WERI-Rb-1 (cell line): ENCODE measurements at regions not wholly inside any gene's neighbourhood (a gene's known extent, or its start where the extent isn't known, plus 50 kb on each side); places are given as distances from the start of the nearest gene placed in this dataset.

Source experiments
- DNase-seq: peaks from one replicate; pipeline ENCODE4 v3.0.0-alpha.2; 2020
- H3K27ac ChIP-seq: fragments of 250-450 bp; sonication (Bioruptor Pico); 2 replicates; pipeline ENCODE4 v1.5.1; 2020; ENCODE audit warnings: mild to moderate bottlenecking, moderate library complexity
- H3K27me3 ChIP-seq: fragments of 250-450 bp; sonication (Bioruptor Pico); 2 replicates; pipeline ENCODE4 v1.5.1; 2021; ENCODE audit warnings: mild to moderate bottlenecking, low read depth, moderate library complexity; ENCODE audit not compliant: insufficient read depth, severe bottlenecking
- H3K36me3 ChIP-seq: fragments of 250-450 bp; sonication (Bioruptor Pico); 2 replicates; pipeline ENCODE4 v1.5.1; 2020; ENCODE audit warnings: mild to moderate bottlenecking, moderate library complexity
- H3K4me3 ChIP-seq: 2 replicates; pipeline ENCODE4 v1.5.1; 2011; ENCODE audit warnings: low read depth, mild to moderate bottlenecking, control low read depth, low read length
- H3K9me3 ChIP-seq: fragments of 250-450 bp; sonication (Bioruptor Pico); 2 replicates; pipeline ENCODE4 v1.5.1; 2021; ENCODE audit warnings: mild to moderate bottlenecking, moderate library complexity; ENCODE audit not compliant: severe bottlenecking
- TF ChIP-seq, protein P1 (sequence below): IDR thresholded peaks from 2 replicates; pipeline ENCODE4 v1.5.1; 2011; ENCODE audit warnings: low read depth, mild to moderate bottlenecking, control low read depth, inconsistent platforms, low read length

- peaks cover 83% of the 10 kb centered on the region for H3K27me3 ChIP-seq
- TF ChIP-seq, protein P1, sequence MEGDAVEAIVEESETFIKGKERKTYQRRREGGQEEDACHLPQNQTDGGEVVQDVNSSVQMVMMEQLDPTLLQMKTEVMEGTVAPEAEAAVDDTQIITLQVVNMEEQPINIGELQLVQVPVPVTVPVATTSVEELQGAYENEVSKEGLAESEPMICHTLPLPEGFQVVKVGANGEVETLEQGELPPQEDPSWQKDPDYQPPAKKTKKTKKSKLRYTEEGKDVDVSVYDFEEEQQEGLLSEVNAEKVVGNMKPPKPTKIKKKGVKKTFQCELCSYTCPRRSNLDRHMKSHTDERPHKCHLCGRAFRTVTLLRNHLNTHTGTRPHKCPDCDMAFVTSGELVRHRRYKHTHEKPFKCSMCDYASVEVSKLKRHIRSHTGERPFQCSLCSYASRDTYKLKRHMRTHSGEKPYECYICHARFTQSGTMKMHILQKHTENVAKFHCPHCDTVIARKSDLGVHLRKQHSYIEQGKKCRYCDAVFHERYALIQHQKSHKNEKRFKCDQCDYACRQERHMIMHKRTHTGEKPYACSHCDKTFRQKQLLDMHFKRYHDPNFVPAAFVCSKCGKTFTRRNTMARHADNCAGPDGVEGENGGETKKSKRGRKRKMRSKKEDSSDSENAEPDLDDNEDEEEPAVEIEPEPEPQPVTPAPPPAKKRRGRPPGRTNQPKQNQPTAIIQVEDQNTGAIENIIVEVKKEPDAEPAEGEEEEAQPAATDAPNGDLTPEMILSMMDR = no peak
- no peak overlapping the region for H3K27ac ChIP-seq
- peaks cover 2% of the 10 kb centered on the region for H3K9me3 ChIP-seq
- H3K4me3 ChIP-seq = no peak overlapping the region
- DNase-seq = no peak
- H3K36me3 ChIP-seq = no peaks in the 10 kb centered on the region
Observed at GRCh38 chr1:232378266-232379062, 251.5 kb downstream of the SIPA1L2 start.

DNA sequence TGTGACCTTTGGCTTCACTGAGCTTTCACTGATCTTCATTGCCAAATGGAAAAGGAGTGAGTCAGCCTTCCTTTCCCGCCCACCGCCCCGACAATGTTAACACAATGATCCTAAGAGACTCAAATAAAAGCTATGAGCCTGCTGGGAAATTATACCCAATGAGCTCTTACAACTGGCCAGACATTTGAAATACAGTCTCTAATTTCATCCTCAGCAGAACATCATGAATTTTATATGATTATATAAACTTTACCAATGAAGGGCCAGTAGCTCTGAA is 252.5 kb downstream of the SIPA1L2 start:
- H3K4me3 ChIP-seq = no peak overlapping the region
- no peak for DNase-seq
- H3K36me3 ChIP-seq = no peaks in the 10 kb centered on the region
- no peak overlapping the region for H3K27ac ChIP-seq
- TF ChIP-seq, protein P1 = no peak
- H3K9me3 ChIP-seq = peaks cover 2% of the 10 kb centered on the region
- peaks cover 80% of the 10 kb centered on the region for H3K27me3 ChIP-seq

GRCh38 chr1:232376632-232377493 is 253.1 kb downstream of the SIPA1L2 start:
- TF ChIP-seq, protein P1 = no peak
- Histone ChIP-seq H3K27me3 (peaks cover 84% of the 10 kb centered on the region), H3K27ac (no peak overlapping the region), H3K36me3 (no peaks in the 10 kb centered on the region), H3K4me3 (no peak overlapping the region), H3K9me3 (peaks cover 2% of the 10 kb centered on the region)
- no peak for DNase-seq

DNA sequence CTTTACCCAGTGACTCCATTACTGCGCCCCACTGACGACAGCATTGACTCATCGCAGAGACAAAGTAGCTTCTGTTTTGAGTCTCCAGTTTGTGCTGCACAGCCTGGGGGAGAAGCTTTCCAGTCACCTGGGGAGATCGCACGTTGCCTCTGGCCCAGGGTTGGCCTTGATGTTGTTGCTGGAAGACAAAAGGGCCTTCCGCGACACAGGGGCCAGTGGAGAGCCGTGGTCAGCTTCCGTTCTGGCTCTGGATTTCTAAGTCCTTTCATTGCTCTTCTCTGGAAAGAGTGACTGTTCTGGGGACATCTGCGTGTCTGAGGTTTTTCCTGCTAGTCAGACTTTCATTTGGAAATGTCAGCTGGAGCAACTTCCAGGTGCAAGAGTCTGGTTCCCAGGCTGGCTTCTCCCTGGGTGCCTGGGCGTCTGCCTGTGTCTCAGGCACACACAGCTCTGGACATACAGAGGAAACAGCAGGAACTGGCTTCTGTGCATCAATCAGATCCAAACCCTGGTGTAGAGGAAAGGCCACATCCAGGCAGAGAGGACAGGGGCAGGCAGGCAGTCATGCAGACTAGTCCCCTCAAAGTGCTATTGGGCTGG is 257.0 kb downstream of the SIPA1L2 start:
- H3K9me3 ChIP-seq = peaks cover 2% of the 10 kb centered on the region
- H3K4me3 ChIP-seq = no peak overlapping the region
- no peak for DNase-seq
- peaks cover 76% of the 10 kb centered on the region for H3K27me3 ChIP-seq
- TF ChIP-seq, protein P1 = no peak
- no peak overlapping the region for H3K27ac ChIP-seq
- no peaks in the 10 kb centered on the region for H3K36me3 ChIP-seq

DNA sequence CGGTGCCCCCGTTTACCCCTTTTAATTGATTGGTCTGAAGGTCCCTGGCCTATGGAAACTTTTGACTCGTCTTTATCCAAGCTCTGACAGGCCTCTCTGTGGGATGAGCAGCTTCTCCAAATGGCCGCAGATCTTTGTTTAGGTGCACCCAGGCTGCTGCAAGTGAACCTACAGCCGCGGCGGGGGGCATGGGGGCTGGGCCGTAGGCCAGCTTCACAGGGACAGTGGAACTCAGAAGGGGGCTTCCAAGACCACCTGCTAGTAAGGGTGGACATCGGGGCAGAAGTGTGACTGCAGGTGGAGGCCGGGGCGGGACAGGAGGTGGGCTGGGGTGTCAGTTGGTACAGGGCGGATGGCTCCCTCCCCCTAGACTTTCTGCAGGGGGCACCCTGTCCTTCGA is 257.5 kb downstream of the SIPA1L2 start:
- Histone ChIP-seq H3K36me3 (no peaks in the 10 kb centered on the region), H3K27me3 (peaks cover 75% of the 10 kb centered on the region), H3K9me3 (peaks cover 2% of the 10 kb centered on the region), H3K4me3 (no peak overlapping the region), H3K27ac (no peak overlapping the region)
- DNase-seq = no peak
- TF ChIP-seq, protein P1 = no peak
